ENCODE measurements at regions not wholly inside any gene's neighbourhood (a gene's known extent, or its start where the extent isn't known, plus 50 kb on each side); places are given as distances from the start of the nearest gene placed in this dataset.
"Not testable (repeated sequence)": the region's sequence is repeated elsewhere in the genome, so short reads cannot be mapped to it uniquely, and the experiment has no call there.

DNA sequence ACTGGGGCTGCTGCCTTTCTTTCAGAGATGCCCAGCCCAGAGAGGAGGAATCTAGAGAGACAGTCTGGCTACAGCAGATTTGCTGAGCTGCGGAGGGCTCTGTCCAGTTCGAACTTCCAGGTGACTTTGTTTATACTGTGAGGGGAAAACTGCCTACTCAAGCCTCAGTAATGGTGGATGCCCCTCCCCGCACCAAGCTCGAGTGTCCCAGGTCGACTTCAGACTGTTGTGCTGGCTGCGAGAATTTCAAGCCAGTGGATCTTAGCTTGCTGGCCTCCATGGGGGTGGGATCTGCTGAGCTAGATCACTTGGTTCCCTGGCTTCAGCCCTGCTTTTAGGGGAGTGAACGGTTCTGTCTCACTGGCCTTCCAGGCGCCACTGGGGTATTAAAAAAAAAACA lies 163.1 kb downstream of the GATB start:
- H3K79me2 ChIP-seq (ENCODE audit: insufficient read depth, low read length); H3K4me3 Mint-ChIP-seq (ENCODE audit: unreplicated experiment); H3K4me1 ChIP-seq (ENCODE audit: insufficient read depth, low read length); H3K9ac ChIP-seq (ENCODE audit: low read length); H3K9me3 Mint-ChIP-seq (ENCODE audit: unreplicated experiment); H3K9me3 ChIP-seq (ENCODE audit: insufficient read depth, low read depth, low read length); H3K36me3 Mint-ChIP-seq (ENCODE audit: low read depth, unreplicated experiment); H3K27me3 ChIP-seq (ENCODE audit: insufficient read depth, low read length); DNase-seq (ENCODE audit: low read depth); H3K4me1 Mint-ChIP-seq (ENCODE audit: low read depth, unreplicated experiment); H2AFZ ChIP-seq (ENCODE audit: low read depth, low read length); H3K4me2 ChIP-seq (ENCODE audit: low read length); H3K27ac ChIP-seq (ENCODE audit: low read depth, low read length); H3K27me3 Mint-ChIP-seq (ENCODE audit: low read depth, unreplicated experiment); H3K27ac Mint-ChIP-seq (ENCODE audit: unreplicated experiment); FAIRE-seq; H3K36me3 ChIP-seq (ENCODE audit: insufficient read depth, low read length); H4K20me1 ChIP-seq (ENCODE audit: insufficient read depth, low read length); H3K4me3 ChIP-seq (ENCODE audit: insufficient read depth, low read depth, low read length): not testable (repeated sequence)

DNA sequence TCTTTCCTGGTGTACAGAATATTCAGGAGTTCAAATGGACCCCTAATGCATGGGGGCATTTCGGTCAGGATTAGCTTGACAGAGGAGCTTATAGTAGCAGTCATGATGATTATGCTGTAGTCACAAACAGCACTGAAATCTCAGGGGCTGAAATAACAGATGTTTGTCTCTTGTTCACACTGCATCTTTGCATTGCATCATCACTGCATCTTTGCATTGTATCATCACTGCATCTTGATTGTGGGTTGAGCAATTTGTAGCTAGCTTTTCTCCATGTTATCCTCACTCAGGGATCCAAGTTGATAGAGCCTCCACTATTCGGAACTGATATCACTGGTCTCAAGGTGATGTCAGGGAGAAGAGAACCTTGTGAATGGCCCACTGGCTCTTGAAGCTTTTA lies 160.9 kb downstream of the GATB start:
- Mint-ChIP-seq H3K27ac (ENCODE audit: unreplicated experiment) (no peak overlapping the region), H3K36me3 (ENCODE audit: low read depth, unreplicated experiment) (no peaks in the 10 kb centered on the region), H3K4me3 (ENCODE audit: unreplicated experiment) (no peak overlapping the region), H3K9me3 (ENCODE audit: unreplicated experiment) (peaks cover 3% of the 10 kb centered on the region), H3K27me3 (ENCODE audit: low read depth, unreplicated experiment) (no peaks in the 10 kb centered on the region), H3K4me1 (ENCODE audit: low read depth, unreplicated experiment) (peaks cover 9% of the 10 kb centered on the region)
- TF ChIP-seq, protein P1, sequence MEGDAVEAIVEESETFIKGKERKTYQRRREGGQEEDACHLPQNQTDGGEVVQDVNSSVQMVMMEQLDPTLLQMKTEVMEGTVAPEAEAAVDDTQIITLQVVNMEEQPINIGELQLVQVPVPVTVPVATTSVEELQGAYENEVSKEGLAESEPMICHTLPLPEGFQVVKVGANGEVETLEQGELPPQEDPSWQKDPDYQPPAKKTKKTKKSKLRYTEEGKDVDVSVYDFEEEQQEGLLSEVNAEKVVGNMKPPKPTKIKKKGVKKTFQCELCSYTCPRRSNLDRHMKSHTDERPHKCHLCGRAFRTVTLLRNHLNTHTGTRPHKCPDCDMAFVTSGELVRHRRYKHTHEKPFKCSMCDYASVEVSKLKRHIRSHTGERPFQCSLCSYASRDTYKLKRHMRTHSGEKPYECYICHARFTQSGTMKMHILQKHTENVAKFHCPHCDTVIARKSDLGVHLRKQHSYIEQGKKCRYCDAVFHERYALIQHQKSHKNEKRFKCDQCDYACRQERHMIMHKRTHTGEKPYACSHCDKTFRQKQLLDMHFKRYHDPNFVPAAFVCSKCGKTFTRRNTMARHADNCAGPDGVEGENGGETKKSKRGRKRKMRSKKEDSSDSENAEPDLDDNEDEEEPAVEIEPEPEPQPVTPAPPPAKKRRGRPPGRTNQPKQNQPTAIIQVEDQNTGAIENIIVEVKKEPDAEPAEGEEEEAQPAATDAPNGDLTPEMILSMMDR (IDR thresholded peaks at IDR 0.05; ENCODE audit: insufficient read depth, low read depth, low read length): no peak
- Histone ChIP-seq H3K79me2 (ENCODE audit: insufficient read depth, low read length) (no peaks in the 10 kb centered on the region), H3K36me3 (ENCODE audit: insufficient read depth, low read length) (no peaks in the 10 kb centered on the region), H3K9me3 (ENCODE audit: insufficient read depth, low read depth, low read length) (no peaks in the 10 kb centered on the region), H2AFZ (ENCODE audit: low read depth, low read length) (no peak overlapping the region), H3K4me1 (ENCODE audit: insufficient read depth, low read length) (no peaks in the 10 kb centered on the region), H3K4me2 (ENCODE audit: low read length) (no peak overlapping the region), H3K9ac (ENCODE audit: low read length) (no peak overlapping the region), H3K27me3 (ENCODE audit: insufficient read depth, low read length) (no peaks in the 10 kb centered on the region), H4K20me1 (ENCODE audit: insufficient read depth, low read length) (no peaks in the 10 kb centered on the region), H3K4me3 (ENCODE audit: insufficient read depth, low read depth, low read length) (no peak overlapping the region), H3K27ac (ENCODE audit: low read depth, low read length) (no peak overlapping the region)
- DNase-seq (ENCODE audit: low read depth) (no peak), FAIRE-seq (no peak)

DNA sequence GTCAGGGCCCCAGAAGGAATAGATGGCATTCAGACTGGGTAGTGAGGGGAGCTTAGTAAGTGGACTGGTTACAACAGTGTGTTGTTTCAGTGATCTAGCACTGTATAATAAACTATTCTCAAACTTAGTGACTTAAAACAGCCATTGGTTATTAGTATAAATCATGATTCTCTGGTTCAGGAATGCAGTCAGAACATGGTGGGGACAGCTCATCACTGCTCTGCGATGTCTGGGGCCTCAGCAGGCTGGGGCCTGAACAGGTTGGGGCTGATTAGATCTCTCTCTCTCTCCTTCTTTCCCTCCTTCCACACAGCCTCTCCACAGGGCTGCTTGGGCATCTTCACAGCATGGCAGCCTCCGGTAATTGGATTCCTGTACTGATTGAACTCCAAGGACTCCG lies 160.4 kb downstream of the GATB start:
- Histone ChIP-seq H4K20me1 (ENCODE audit: insufficient read depth, low read length) (no peaks in the 10 kb centered on the region), H3K79me2 (ENCODE audit: insufficient read depth, low read length) (no peaks in the 10 kb centered on the region), H3K9me3 (ENCODE audit: insufficient read depth, low read depth, low read length) (no peaks in the 10 kb centered on the region), H3K27me3 (ENCODE audit: insufficient read depth, low read length) (no peaks in the 10 kb centered on the region), H3K4me3 (ENCODE audit: insufficient read depth, low read depth, low read length) (no peak overlapping the region), H2AFZ (ENCODE audit: low read depth, low read length) (no peak overlapping the region), H3K4me2 (ENCODE audit: low read length) (no peak overlapping the region), H3K4me1 (ENCODE audit: insufficient read depth, low read length) (no peaks in the 10 kb centered on the region), H3K9ac (ENCODE audit: low read length) (no peak overlapping the region), H3K36me3 (ENCODE audit: insufficient read depth, low read length) (no peaks in the 10 kb centered on the region), H3K27ac (ENCODE audit: low read depth, low read length) (no peak overlapping the region)
- FAIRE-seq: no peak
- no peaks in the 10 kb centered on the region for H3K27me3 Mint-ChIP-seq (ENCODE audit: low read depth, unreplicated experiment)
- no peak overlapping the region for H3K27ac Mint-ChIP-seq (ENCODE audit: unreplicated experiment)
- H3K36me3 Mint-ChIP-seq (ENCODE audit: low read depth, unreplicated experiment): no peaks in the 10 kb centered on the region
- TF ChIP-seq EZH2 (IDR thresholded peaks at IDR 0.05; ENCODE audit: insufficient read depth, low read length): no peak
- TF ChIP-seq, protein P1 (IDR thresholded peaks at IDR 0.05; ENCODE audit: insufficient read depth, low read depth, low read length): no peak
- DNase-seq (ENCODE audit: low read depth): peak; percentile 2
- peaks cover 3% of the 10 kb centered on the region for H3K9me3 Mint-ChIP-seq (ENCODE audit: unreplicated experiment)
- no peak overlapping the region for H3K4me3 Mint-ChIP-seq (ENCODE audit: unreplicated experiment)
- H3K4me1 Mint-ChIP-seq (ENCODE audit: low read depth, unreplicated experiment): peaks cover 12% of the 10 kb centered on the region

Data from astrocyte (in vitro differentiated cells and primary cell).